ENCODE measurements at regions not wholly inside any gene's neighbourhood (a gene's known extent, or its start where the extent isn't known, plus 50 kb on each side); places are given as distances from the start of the nearest gene placed in this dataset.
"Not testable (repeated sequence)": the region's sequence is repeated elsewhere in the genome, so short reads cannot be mapped to it uniquely, and the experiment has no call there.

DNA sequence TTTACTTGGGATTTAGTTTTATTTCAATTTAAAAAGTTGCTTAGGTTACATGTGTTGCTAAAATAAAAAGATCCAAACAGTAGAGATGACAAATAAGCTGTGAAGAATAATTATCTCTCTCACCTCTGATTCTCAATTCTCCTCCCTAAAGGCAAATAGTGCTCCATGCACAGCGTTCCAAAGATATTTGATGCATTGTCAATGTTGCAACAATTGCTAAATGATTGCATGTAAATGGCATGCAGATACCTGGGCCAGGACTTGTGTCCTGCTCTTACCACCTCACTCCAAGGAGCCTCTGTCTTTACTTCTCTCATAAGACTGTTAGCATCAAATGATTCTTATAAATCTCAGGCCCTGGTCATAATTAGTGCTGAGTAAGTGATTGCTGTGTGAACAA lies 217.7 kb downstream of the SEC23IP start:
- no peak for DNase-seq (ENCODE audit: low read depth in 2 of 2)

DNA sequence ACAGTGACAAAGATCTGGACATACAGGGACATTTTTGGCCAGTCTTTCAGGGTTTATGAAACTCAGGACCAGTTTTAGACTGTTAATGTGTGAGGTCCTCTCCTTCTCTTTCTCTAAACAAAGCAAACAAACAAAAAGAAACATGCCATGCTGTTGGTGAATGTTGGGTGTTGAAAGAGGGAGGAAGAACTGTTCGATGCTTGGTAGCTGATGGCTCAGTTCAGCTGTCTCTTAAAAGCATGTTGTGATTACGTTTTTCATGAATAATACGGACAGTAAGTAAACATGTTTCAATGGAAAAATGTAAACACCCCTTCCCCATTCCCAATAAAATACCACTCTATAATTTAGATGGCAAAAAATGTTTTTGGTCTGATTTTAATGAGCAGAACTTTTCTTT lies 219.1 kb downstream of the SEC23IP start:
- no peak for DNase-seq (ENCODE audit: low read depth in 2 of 2)

DNA sequence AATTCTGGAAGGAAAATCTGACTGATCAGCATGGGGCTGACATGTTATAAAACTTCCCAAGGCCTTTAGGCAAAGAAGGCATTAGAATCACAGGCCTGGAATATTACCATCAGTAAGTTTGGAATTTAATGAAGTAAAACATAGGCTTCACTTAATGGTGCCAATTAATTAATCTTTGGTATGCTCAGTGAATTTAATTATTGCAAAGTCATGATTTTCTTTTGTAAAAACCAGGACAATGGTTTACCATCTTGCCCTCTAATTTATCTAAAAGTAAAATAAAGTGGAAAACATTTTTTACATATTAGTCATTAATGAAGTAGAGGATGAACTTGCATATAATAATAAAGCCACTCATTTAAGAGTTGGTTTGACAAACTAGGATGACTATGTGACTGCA lies 220.3 kb downstream of the SEC23IP start:
- DNase-seq (ENCODE audit: low read depth in 2 of 2) = no peak

DNA sequence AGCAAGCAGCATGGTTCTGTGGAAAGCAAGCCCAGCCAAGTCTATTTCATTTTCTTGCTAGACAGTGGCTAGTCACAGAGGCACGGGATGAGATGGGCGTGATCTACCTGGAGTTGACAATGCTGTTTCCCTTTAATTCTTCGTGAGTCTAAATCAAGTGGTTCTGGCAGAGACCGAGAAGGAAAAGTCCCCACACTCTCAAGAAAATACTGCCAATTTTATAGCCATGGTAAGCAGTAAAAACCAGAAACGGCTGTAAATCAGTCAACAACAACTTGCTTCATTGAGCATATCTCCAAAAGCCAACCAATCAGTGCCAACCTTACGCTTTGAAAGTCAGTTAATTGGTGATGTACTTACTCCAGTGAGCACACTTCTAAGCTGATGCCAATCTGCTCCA lies 223.4 kb downstream of the SEC23IP start:
- no peak for DNase-seq (ENCODE audit: low read depth in 2 of 2)

DNA sequence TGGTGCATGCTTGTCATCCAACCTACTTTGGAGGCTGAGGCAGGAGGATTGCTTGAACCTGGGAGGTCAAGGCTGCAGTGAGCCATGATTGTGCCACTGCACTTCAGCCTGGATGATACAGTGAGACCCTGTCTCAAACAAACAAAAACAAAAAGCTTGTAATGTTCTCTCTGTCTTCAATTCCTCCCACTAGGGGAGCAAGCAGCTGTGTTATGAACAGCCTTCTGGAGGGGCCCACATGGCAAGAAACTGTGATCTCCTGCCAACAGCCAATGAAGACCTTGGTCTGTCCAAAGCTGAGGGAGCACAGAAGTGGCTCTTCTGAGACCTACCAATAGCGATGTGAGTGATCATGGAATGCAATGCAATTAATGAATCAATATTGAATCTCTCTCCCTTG lies 229.2 kb downstream of the SEC23IP start:
- DNase-seq (ENCODE audit: low read depth in 2 of 2) = no peak

DNA sequence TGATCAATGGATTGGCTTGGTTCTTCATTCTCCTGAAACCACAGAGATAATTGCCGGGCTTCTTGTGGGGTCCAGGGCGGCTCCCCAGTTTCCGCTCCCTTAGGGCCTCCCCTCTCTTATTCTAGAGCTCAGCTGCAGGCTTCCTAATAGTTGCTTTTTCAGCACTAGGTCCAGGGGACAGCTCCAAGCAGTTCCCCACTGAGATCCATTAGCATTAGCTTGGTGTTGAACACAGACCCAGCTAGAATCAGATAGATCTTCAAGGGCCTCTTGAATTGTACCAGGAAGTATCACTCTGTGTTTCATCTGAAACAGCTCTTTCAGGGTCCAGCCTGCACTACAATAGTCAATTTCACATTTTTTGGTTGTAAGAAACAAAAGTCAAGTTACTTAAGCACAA lies 238.7 kb downstream of the SEC23IP start:
- DNase-seq (ENCODE audit: low read depth in 2 of 2) = no peak

DNA sequence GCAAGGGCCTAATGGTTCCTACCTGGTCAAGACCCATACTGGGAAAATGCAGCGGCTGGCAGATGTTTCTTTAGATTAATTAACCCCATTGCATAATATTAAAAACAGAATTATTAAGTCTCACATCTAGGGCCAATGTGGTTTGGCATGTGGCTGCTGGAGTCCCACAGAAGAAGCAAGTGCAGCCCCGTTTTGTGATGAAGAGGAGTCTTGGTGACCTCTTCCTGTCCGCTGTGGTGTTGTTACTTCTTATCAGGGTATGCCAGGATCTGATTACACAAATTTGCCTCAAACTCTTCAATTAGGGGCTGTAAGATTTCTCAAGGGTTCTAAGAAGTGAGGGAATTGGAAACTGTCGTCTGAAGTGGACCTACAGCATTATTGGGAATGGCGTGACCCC lies 240.3 kb downstream of the SEC23IP start:
- DNase-seq (ENCODE audit: low read depth in 2 of 2) = no peak

DNA sequence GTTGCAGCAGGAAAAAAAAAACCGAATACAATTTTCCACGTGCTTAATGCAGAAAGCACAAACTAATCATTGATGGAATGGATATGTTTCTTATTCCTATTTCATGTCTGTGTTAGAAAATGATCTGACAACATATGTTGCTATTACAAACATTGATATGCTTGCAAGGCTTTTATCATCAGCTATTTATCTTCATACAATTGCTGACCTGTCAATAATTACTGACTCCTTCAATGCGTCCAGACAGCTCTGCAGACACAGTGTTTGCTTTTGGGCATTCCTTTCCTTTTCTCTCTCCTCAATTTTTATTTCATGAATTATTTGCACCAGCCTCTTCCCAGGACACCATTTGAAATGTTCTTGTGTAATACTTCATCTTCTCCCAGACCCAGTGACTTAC lies 246.2 kb downstream of the SEC23IP start:
- DNase-seq (ENCODE audit: low read depth in 2 of 2) = no peak

DNA sequence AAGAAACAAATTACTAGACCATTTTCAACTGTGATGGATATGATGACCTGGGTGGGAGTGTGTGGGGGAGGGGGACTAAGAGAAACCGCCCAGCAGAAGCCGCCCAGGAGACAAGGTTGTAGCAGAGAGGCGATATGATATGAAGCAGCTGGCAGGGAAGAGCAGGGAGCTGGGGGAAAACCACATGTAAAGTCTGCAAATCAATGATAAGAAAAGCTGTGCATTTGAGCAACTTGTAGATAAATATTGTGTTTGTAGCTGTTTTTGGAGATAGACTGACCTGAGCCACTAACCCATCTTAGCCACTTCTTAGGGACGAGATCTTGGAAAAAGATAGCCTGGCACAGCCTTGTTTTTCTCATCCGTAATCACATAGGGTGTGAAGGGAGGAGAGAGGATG lies 252.6 kb downstream of the SEC23IP start:
- DNase-seq (ENCODE audit: low read depth in 2 of 2) = no peak

DNA sequence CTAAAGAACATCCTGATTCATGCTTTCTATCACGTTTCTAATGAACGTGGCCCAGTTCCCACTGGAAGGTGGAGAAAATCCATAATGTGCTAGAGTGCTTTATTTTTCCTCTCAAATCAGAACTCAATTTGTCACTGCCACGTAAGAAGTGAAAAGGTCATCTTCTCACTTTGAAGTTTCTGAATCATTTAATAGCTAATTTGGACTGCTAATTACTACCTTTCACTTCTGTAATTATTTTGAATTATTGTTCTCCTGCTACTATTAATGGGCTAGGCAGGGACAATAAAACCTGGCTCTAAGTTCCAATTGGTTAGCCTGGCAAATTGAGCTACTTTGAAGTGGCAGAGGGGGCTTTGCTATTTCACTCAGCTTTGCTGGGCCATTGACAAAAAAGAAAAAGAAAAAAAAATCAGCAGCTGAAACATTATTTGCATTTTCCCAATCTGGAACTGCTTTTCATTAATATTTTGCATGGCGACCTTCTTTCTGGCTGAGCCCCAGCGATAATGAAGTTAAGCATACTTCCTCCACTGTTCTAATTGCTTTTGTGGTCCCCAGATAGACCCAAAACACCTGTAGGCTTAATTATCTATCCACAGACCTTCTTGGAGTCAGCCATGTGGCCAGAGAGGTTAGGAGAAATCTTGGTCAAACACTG lies 264.2 kb downstream of the SEC23IP start:
- no peak for DNase-seq (ENCODE audit: low read depth in 2 of 2)

DNA sequence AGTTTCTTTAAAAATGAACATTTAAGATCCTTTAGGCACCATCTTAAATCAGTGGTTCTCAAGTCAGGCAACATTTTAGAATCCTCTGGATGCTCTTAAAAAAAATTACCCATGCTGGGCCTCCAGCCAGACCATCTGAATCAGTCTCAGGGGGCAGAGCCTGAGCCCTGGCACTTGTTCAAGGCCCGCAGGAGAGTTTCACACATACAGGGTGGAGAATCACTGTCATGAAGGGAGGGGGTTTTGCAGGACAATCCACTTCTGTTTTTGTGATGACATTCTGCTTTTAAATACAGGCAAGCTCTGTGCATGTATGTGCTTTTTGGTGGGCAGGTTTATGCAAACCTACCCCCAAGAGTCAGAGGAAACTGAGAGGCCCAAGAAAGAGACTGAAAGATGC lies 268.6 kb downstream of the SEC23IP start:
- no peak for DNase-seq (ENCODE audit: low read depth in 2 of 2)

DNA sequence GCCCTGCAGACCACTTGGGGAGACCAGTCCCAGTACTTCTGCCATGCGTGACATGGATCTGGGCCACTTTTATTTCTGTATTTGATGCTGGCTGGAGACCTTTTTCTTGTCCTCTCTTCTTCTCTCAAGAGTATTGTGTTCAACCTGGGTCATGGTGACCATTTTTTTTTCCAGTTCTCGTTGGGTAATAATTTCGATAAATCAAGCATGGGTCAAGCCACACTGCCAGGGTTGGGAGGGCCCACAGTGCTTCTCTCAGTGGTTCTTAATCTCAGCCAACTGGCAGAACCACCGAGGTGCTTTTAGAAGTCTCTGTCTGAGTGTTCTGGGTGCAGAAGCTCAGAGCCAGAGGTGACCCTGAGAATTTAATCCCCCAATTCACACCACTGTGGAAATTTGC lies 269.9 kb downstream of the SEC23IP start:
- DNase-seq (ENCODE audit: low read depth in 2 of 2) = no peak

DNA sequence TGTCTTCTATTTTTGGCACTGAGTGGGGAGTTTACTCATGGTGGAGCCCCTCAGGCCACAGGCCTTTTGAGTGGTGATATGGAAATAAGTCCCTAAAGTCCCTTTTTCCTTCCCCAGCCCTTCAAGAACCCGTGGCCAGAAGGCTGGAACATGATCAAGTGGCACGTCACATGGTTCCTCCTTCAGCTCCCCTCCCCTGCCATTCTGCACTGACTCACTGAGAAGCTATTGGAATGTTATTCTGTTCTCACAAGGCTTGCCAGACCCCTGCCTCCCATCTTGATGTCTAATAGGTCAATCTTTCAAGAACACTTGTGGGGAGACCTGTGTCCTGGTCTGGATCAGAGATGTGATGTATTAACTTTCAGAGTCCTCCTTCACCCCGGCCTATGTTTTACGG lies 279.8 kb downstream of the SEC23IP start:
- DNase-seq (ENCODE audit: low read depth in 2 of 2) = no peak

DNA sequence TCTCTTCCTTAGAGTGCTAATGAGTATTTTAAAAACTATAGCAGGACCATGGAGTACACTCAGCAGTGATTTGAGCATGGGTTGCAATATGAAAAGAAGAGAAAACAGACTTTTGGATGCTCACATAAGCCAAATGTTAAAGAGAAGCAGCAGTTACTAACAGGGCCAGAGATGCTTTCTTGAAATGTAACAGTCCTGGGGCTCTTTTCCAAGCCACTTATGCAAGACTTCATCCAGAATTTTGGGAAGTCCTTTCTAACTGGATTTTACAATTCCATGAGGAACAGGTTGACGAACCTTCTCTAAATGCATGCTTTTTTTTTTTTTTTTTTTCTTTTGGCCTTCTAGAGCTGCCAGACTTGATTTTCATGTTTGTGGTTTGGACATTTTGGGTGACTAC lies 282.0 kb downstream of the SEC23IP start:
- DNase-seq (ENCODE audit: low read depth in 2 of 2) = no peak

DNA sequence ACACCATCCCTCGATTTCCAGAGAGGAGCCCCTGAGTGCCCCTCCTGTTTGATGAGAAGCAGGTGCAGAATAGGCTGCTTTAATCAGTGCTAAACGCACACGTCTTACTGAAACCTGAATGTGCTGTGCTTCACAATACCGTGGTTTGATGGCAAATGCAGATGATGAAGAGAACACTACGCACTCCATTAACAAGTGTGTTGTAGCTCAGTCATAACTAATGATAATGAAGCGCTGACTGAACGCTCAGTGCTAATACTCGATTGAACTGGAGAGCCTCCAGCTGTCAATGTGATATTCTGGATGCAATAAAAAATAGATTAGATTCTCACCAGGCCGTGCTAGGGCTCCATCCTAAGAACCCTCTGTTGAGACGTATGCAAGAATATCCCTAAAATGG lies 279.7 kb upstream of the PLPP4 start:
- DNase-seq (ENCODE audit: low read depth in 2 of 2) = no peak

DNA sequence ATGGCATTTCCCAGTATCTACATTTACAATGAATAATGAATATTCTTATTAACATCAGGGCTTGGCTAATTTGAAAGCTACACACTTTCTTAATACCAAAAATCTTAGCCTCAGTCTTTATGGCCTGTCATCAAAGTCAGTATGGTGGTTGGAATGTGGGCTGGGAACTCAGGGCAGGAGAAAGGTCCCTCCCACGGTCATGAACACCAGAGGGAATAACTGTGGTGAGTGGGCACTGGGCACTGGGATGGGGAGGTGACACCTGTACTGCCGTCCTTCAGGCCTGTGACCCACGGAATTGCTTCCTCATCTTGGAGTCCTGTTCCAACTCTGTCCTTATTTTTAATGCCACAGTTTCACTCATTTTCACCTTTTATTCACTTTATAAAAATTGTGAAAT lies 276.9 kb upstream of the PLPP4 start:
- DNase-seq (ENCODE audit: low read depth in 2 of 2) = no peak

DNA sequence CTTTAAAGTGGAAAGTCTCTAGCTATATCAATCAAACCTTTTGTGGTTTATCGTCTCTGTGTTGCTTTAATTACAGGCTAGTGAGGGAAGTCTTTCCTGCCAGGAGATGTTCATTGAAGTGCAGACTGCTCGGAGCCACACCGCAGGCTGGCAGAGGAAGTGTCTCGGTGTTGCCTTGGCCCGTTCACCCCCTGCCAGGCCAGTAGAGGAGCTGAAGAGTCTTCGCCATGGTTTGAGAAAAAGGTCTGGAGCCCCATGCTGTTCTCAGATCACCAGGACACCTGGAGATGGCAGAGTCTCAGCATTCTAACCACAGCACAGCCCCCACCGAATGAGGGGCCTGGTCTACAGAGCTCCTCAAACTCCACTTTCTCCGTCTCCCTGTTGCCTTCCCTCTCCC lies 275.9 kb upstream of the PLPP4 start:
- no peak for DNase-seq (ENCODE audit: low read depth in 2 of 2)

DNA sequence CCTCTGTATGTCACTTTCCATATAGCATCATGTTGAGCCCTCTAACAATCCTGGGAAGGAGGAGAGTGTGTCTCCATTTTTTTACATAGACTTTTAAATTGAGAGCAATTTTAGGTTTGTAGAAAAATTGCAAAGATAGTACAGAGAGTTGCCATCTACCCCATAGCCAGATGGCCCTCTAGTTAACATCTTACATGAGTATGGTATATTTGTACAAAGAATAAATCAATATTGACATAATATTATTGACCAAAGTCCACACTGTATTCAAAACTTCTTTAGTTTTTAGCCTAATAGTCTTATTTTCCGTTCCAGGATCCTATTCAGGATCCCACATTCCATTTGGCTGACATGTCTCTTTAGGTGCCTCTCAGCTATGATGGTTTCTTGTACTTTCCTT lies 274.6 kb upstream of the PLPP4 start:
- DNase-seq (ENCODE audit: low read depth in 2 of 2) = no peak

DNA sequence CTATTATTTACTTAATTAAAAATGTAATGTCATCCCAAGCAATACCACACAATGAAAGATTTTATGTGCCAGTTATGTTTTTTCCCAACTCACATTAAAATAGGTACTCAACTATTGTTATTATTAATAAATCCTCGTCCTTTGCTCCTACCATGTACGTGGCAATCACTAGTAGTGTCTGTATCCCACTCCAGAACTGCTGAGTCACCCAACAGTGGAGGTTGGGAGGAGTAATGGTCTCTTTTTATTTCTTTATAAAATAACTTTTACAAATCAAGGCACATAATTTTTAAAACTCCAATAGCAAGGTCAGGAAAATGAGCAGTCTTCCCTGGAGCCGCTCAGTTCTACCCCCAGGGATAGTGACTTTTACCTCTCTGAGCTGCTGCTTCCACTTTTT lies 273.5 kb upstream of the PLPP4 start:
- DNase-seq (ENCODE audit: low read depth in 2 of 2) = no peak

DNA sequence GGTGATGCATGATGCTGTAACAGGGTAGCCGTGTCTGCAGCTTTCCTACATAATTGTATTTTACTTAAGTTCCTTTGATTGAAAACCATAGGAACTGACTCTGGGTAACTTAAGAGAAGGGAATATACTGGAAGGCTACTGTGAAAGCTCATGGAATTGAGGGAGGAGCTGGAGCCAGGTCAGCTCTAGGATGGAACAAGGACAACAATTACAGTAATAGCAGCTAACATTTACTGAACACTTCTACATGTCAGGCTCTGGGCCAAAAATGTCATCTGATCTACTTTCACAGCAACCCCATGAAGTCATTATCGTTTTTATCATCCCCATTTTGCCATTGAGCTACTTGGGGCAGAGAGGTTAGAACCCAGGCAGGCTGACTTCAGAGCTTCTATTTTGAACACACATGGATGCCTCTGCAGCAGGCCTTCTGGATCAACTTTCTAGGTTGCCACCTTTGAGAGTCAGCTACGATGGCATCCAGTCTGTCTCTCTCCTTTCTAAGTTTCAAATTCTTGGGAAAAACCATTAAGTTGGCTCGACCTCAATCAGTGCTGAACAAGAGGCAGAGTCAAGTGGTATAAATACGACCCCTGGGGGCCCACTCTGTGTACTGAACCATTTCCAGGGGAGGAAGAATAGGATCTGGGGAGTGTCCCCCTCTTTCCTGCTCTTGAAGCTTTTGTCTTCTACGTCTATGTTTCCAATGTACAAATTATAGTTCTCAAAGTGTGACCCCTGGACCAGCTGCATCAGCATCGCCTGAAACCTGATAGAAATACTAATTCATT lies 272.3 kb upstream of the PLPP4 start:
- no peak for DNase-seq (ENCODE audit: low read depth in 2 of 2)

DNA sequence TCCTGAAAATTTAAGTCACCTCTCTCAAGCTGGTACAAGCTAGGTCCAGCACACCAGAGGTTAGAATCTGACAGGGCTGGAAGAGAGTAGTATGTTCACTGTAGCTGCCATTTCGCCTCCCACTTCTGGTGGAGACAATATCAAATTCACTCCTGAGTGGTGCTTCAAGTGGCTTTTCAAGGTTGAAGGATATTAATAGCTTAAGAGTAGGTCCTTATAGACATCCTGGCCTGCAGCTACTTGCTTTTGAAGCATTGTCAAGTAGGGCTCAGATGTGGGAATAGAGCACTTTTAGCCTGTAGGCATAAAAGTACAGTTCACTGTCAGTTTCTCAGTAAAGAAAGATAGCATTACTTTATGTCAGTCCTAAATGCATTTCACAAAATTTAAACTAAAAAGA lies 270.5 kb upstream of the PLPP4 start:
- DNase-seq (ENCODE audit: low read depth in 2 of 2) = no peak

DNA sequence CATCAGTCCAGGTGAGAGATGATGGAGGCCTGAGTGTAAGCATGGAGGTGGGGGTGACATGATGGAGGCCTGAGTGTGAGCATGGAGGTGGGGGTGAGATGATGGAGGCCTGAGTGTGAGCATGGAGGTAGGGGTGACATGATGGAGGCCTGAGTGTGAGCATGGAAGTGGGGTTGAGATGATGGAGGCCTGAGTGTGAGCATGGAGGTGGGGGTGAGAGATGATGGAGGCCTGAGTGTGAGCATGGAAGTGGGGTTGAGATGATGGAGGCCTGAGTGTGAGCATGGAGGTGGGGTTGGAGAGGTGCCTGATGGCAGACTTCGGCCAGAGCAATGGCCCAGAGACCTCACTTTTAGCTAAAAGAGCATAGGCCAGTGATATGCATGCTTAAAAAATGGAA lies 269.9 kb upstream of the PLPP4 start:
- DNase-seq (ENCODE audit: low read depth in 2 of 2) = not testable (repeated sequence)

DNA sequence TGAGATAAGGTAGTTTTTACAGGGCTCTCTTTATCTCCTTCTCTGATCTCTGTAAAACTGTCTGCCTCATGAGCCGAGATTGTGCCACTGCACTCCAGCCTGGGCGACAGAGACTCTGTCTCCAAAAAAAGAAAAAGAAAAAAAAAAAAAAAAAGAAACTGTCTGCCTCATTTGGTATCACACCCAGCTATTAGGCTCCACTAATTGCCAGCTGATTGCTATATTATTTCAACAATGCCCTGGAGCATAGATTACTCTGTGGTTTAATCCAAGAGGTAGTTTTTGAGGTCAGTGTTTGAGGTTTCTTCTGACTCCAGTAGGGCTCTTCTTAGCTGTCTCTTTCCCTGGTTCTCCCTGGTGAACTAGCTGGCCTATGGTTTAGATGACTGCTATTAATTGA lies 268.1 kb upstream of the PLPP4 start:
- no peak for DNase-seq (ENCODE audit: low read depth in 2 of 2)
